ENCODE measurements at regions not wholly inside any gene's neighbourhood (a gene's known extent, or its start where the extent isn't known, plus 50 kb on each side); places are given as distances from the start of the nearest gene placed in this dataset.
"Not testable (repeated sequence)": the region's sequence is repeated elsewhere in the genome, so short reads cannot be mapped to it uniquely, and the experiment has no call there.

DNA sequence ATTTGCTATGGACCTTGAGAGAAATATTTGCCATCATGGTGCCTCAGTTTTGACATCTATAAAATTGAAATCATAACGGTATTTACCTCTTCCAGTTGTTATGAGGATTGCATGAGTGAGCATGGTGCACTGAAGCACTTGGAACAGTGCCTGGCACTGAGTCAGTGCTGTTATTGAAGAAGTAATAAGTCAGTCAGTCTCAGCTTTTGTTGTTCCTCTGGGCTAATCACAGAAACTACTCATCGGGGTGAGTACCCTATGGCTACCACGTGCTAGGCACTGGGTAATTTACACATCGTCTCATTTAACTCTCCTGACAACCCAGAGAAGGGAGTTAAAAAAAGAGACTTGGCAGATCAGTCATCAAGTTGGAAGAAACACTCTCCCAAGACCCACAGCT, 159.5 kb upstream of the NRXN3 start:
- intact Hi-C loops (cut with micrococcal nuclease; ENCODE audit: unreplicated experiment): no loop called here

DNA sequence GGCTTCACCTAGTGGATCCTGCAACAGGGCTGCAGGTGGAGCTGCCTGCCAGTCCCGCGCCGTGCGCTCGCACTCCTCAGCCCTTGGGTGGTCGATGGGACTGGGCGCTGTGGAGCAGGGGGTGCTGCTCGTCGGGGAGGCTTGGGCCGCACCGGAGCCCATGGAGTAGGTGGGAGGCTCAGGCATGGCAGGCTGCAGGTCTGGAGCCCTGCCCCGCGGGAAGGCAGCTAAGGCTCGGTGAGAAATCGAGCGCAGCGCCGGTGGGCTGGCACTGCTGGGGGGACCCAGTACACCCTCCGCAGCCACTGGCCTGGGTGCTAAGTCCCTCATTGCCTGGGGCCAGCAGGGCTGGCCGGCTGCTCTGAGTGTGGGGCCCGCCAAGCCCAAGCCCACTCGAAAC, 156.3 kb upstream of the NRXN3 start:
- H3K9me3 ChIP-seq; H3K4me1 ChIP-seq; H3K4me3 Mint-ChIP-seq (ENCODE audit: unreplicated experiment); CTCF ChIA-PET; H3K36me3 Mint-ChIP-seq (ENCODE audit: insufficient read depth, unreplicated experiment); H3K4me1 Mint-ChIP-seq (ENCODE audit: low read depth, unreplicated experiment); DNase-seq; BruUV-seq (replicated peaks); intact Hi-C loops (cut with micrococcal nuclease; ENCODE audit: unreplicated experiment); H3K27me3 ChIP-seq (replicated peaks; ENCODE audit: control insufficient read depth, insufficient read depth, low read length); H3K36me3 ChIP-seq (ENCODE audit: control insufficient read depth, insufficient read depth, low read length); H3K27ac Mint-ChIP-seq (ENCODE audit: unreplicated experiment); POLR2A ChIA-PET; H3K4me3 ChIP-seq (ENCODE audit: low read depth, low read length): not testable (repeated sequence)
- H3K27me3 Mint-ChIP-seq (ENCODE audit: insufficient read depth, unreplicated experiment): peaks cover 19% of the 10 kb centered on the region
- peaks cover 10% of the 10 kb centered on the region for H3K9me3 Mint-ChIP-seq (ENCODE audit: unreplicated experiment)

More for the DNA sequence above, 159.5 kb upstream of the NRXN3 start:
- H3K4me1 ChIP-seq: no peaks in the 10 kb centered on the region
- Mint-ChIP-seq H3K36me3 (ENCODE audit: insufficient read depth, unreplicated experiment) (no peaks in the 10 kb centered on the region), H3K27me3 (ENCODE audit: insufficient read depth, unreplicated experiment) (peaks cover 14% of the 10 kb centered on the region), H3K9me3 (ENCODE audit: unreplicated experiment) (peaks cover 10% of the 10 kb centered on the region), H3K27ac (ENCODE audit: unreplicated experiment) (no peak overlapping the region), H3K4me1 (ENCODE audit: low read depth, unreplicated experiment) (no peaks in the 10 kb centered on the region), H3K4me3 (ENCODE audit: unreplicated experiment) (no peak overlapping the region)
- DNase-seq: no peak
- no peaks in the 10 kb centered on the region for H3K36me3 ChIP-seq (ENCODE audit: control insufficient read depth, insufficient read depth, low read length)
- TF ChIP-seq, protein P1, sequence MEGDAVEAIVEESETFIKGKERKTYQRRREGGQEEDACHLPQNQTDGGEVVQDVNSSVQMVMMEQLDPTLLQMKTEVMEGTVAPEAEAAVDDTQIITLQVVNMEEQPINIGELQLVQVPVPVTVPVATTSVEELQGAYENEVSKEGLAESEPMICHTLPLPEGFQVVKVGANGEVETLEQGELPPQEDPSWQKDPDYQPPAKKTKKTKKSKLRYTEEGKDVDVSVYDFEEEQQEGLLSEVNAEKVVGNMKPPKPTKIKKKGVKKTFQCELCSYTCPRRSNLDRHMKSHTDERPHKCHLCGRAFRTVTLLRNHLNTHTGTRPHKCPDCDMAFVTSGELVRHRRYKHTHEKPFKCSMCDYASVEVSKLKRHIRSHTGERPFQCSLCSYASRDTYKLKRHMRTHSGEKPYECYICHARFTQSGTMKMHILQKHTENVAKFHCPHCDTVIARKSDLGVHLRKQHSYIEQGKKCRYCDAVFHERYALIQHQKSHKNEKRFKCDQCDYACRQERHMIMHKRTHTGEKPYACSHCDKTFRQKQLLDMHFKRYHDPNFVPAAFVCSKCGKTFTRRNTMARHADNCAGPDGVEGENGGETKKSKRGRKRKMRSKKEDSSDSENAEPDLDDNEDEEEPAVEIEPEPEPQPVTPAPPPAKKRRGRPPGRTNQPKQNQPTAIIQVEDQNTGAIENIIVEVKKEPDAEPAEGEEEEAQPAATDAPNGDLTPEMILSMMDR (IDR thresholded peaks at IDR 0.05; ENCODE audit: insufficient read depth in 1 of 2, low read depth in 1 of 2, low read length in 1 of 2, severe bottlenecking in 1 of 2, unreplicated experiment in 1 of 2): no peak
- no peaks in the 10 kb centered on the region for H3K9me3 ChIP-seq
- H3K4me3 ChIP-seq (ENCODE audit: low read depth, low read length): no peak overlapping the region
- ChIA-PET POLR2A (no interaction called here), CTCF (no interaction called here)
- BruUV-seq (replicated peaks): no TSS peak
- no peaks in the 10 kb centered on the region for H3K27me3 ChIP-seq (replicated peaks; ENCODE audit: control insufficient read depth, insufficient read depth, low read length)

DNA sequence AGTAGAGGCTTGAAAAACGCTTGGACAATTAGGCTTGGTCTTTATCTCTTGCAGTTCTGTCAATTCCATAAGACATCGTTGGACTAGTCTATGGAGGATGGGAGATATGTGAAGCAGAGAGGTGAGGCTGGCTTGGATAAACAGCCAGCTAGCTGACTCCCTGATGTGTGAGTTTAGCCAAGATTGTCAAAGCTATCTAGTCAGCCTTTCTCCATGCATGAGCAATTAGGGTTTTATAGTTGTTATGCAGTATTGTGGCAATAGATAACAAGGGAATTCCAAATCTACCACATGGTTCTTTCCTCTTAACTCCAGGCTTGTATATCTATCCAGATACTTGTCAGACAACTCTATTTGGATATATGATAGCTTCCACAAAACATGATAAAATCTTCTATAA, 153.6 kb upstream of the NRXN3 start:
- H3K36me3 Mint-ChIP-seq (ENCODE audit: insufficient read depth, unreplicated experiment): no peaks in the 10 kb centered on the region
- no peak overlapping the region for H3K4me3 ChIP-seq (ENCODE audit: low read depth, low read length)
- no peaks in the 10 kb centered on the region for H3K9me3 ChIP-seq
- peaks cover 27% of the 10 kb centered on the region for H3K27me3 Mint-ChIP-seq (ENCODE audit: insufficient read depth, unreplicated experiment)
- no peaks in the 10 kb centered on the region for H3K27me3 ChIP-seq (replicated peaks; ENCODE audit: control insufficient read depth, insufficient read depth, low read length)
- H3K4me1 ChIP-seq: no peaks in the 10 kb centered on the region
- H3K27ac Mint-ChIP-seq (ENCODE audit: unreplicated experiment): no peak overlapping the region
- CTCF ChIA-PET: no interaction called here
- BruUV-seq (replicated peaks): no TSS peak
- TF ChIP-seq, protein P1 (IDR thresholded peaks at IDR 0.05; ENCODE audit: insufficient read depth in 1 of 2, low read depth in 1 of 2, low read length in 1 of 2, severe bottlenecking in 1 of 2, unreplicated experiment in 1 of 2): no peak
- no peak overlapping the region for H3K4me3 Mint-ChIP-seq (ENCODE audit: unreplicated experiment)
- no peaks in the 10 kb centered on the region for H3K36me3 ChIP-seq (ENCODE audit: control insufficient read depth, insufficient read depth, low read length)
- peaks cover 10% of the 10 kb centered on the region for H3K9me3 Mint-ChIP-seq (ENCODE audit: unreplicated experiment)
- DNase-seq: no peak
- no peaks in the 10 kb centered on the region for H3K4me1 Mint-ChIP-seq (ENCODE audit: low read depth, unreplicated experiment)
- POLR2A ChIA-PET: no interaction called here
- intact Hi-C loops (cut with micrococcal nuclease; ENCODE audit: unreplicated experiment): no loop called here

DNA sequence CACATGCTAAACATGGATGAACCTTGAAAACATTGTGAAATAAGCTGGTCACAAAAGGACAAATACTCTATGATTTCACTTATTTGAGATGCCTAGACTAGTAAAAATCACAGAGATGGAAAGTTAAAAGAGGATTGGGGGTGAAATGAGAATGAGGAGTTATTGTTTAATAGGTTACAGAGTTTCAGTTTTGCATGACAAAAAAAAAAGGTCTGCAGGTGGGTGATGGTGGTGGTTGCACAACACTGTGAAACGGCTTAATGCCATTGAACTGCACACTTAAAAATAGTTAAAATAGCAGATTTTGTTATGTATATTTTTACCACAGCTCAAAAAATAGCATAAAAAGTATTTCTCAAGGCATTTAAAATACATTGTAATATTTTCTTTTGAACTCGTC, 151.9 kb upstream of the NRXN3 start:
- ChIA-PET CTCF (no interaction called here), POLR2A (no interaction called here)
- H3K4me1 Mint-ChIP-seq (ENCODE audit: low read depth, unreplicated experiment): no peaks in the 10 kb centered on the region
- BruUV-seq (replicated peaks): no TSS peak
- no peaks in the 10 kb centered on the region for H3K36me3 ChIP-seq (ENCODE audit: control insufficient read depth, insufficient read depth, low read length)
- no peaks in the 10 kb centered on the region for H3K9me3 Mint-ChIP-seq (ENCODE audit: unreplicated experiment)
- no peak overlapping the region for H3K4me3 ChIP-seq (ENCODE audit: low read depth, low read length)
- DNase-seq: no peak
- intact Hi-C loops (cut with micrococcal nuclease; ENCODE audit: unreplicated experiment): no loop called here
- H3K9me3 ChIP-seq: no peaks in the 10 kb centered on the region
- no peak overlapping the region for H3K27ac Mint-ChIP-seq (ENCODE audit: unreplicated experiment)
- no peaks in the 10 kb centered on the region for H3K4me1 ChIP-seq
- no peaks in the 10 kb centered on the region for H3K27me3 ChIP-seq (replicated peaks; ENCODE audit: control insufficient read depth, insufficient read depth, low read length)
- H3K36me3 Mint-ChIP-seq (ENCODE audit: insufficient read depth, unreplicated experiment): no peaks in the 10 kb centered on the region
- TF ChIP-seq, protein P1 (IDR thresholded peaks at IDR 0.05; ENCODE audit: insufficient read depth in 1 of 2, low read depth in 1 of 2, low read length in 1 of 2, severe bottlenecking in 1 of 2, unreplicated experiment in 1 of 2): no peak
- peaks cover 25% of the 10 kb centered on the region for H3K27me3 Mint-ChIP-seq (ENCODE audit: insufficient read depth, unreplicated experiment)
- no peak overlapping the region for H3K4me3 Mint-ChIP-seq (ENCODE audit: unreplicated experiment)
